Tibial nerve (tissue), 4 donors: ENCODE measurements at regions not wholly inside any gene's neighbourhood (a gene's known extent, or its start where the extent isn't known, plus 50 kb on each side); places are given as distances from the start of the nearest gene placed in this dataset.

ENCODE experiments used
- DNase-seq, 2 donors: peaks; one replicate each; pipeline ENCODE4 v3.0.0-alpha.2; 2019; ENCODE audit warnings: low spot score in 2 of 2
- H3K27ac ChIP-seq, 4 donors: fragments of 200-600 bp; sonication (generic) in 3 of 4; one replicate each; pipeline ENCODE4 v1.5.1; 2017 to 2019; ENCODE audit warnings: mild to moderate bottlenecking in 1 of 4
- H3K27me3 ChIP-seq, 2 donors: fragments of 200-600 bp; sonication (generic) in 1 of 2; one replicate each; pipeline versions ENCODE4 v1.5.1 to v1.6.0; 2017 to 2019
- H3K36me3 ChIP-seq, 3 donors: fragments of 200-600 bp; sonication (generic); one replicate each; pipeline ENCODE4 v1.5.1; 2018 to 2019
- H3K4me1 ChIP-seq, 4 donors: fragments of 200-600 bp; sonication (generic) in 3 of 4; one replicate each; pipeline ENCODE4 v1.5.1; 2017 to 2019
- H3K4me3 ChIP-seq, 4 donors: fragments of 200-600 bp; sonication (generic) in 3 of 4; one replicate each; pipeline ENCODE4 v1.5.1; 2017 to 2019; ENCODE audit warnings: mild to moderate bottlenecking in 1 of 4, moderate library complexity in 1 of 4
- H3K9me3 ChIP-seq, 4 donors: fragments of 200-600 bp; sonication (generic) in 3 of 4; one replicate each; pipeline ENCODE4 v1.5.1; 2017 to 2019
- EP300 ChIP-seq, 2 donors: sonication (generic); formaldehyde crosslinking; IDR thresholded peaks; one replicate each; pipeline ENCODE4 v1.6.1; 2017; ENCODE audit warnings: antibody characterized with exemption in 2 of 2, mild to moderate bottlenecking in 1 of 2
- POLR2A ChIP-seq, 2 donors: fragments of 450-650 bp; IDR thresholded peaks; one replicate each; pipeline ENCODE4 v1.6.1; 2017; ENCODE audit warnings: antibody characterized with exemption in 2 of 2, mild to moderate bottlenecking in 2 of 2, moderate library complexity in 2 of 2
- WGBS, 2 donors: methylation state at CpG; one replicate each; pipeline ENCODE4 v1.1.5; 2018; 5-methylcytosine and 5-hydroxymethylcytosine counted together
- TF ChIP-seq, protein P1 (sequence below), 5 experiments: fragments of 200-600 bp in 3 of 5; fragments of 450-650 bp in 2 of 5; sonication (generic) in 3 of 5; IDR thresholded peaks; one replicate each; pipeline ENCODE4 v1.5.1; 2016 to 2019; ENCODE audit warnings: antibody characterized with exemption in 5 of 5, mild to moderate bottlenecking in 3 of 5, moderate library complexity in 2 of 5

DNA sequence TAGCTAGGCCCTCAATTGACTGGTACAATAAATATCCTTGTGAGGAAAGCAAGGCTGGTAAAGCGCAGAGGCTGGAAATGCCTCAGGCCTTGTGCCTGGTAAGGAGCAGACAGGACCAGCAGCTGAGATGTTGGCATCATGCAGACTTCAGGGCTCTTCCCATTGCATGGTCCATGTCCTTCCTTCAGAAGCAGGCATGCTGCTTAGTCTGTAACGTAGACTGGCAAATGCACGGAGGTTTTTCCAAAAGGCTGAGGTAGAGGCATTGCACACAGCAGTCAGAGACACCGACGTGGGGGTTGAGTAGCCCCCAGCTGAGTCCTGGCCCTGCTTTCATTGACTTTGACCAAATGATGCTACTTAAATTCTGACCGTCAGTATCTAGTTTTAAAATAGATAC lies 87.1 kb downstream of the ADRB2 start:
- TF ChIP-seq, protein P1, sequence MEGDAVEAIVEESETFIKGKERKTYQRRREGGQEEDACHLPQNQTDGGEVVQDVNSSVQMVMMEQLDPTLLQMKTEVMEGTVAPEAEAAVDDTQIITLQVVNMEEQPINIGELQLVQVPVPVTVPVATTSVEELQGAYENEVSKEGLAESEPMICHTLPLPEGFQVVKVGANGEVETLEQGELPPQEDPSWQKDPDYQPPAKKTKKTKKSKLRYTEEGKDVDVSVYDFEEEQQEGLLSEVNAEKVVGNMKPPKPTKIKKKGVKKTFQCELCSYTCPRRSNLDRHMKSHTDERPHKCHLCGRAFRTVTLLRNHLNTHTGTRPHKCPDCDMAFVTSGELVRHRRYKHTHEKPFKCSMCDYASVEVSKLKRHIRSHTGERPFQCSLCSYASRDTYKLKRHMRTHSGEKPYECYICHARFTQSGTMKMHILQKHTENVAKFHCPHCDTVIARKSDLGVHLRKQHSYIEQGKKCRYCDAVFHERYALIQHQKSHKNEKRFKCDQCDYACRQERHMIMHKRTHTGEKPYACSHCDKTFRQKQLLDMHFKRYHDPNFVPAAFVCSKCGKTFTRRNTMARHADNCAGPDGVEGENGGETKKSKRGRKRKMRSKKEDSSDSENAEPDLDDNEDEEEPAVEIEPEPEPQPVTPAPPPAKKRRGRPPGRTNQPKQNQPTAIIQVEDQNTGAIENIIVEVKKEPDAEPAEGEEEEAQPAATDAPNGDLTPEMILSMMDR (IDR thresholded peaks at IDR 0.05), result no peak
- TF ChIP-seq POLR2A (IDR thresholded peaks at IDR 0.05) (no peak), EP300 (IDR thresholded peaks at IDR 0.05) (no peak)
- H3K27ac ChIP-seq, result peak overlapping the region in 2 of 4 donors; percentile 41 to 57
- no peak for DNase-seq
- no peak overlapping the region for H3K4me3 ChIP-seq
- H3K4me1 ChIP-seq, result peaks cover 0 to 41% (median 13%) of the 10 kb centered on the region in 4 donors
- H3K27me3 ChIP-seq, result no peaks in the 10 kb centered on the region
- H3K36me3 ChIP-seq, result no peaks in the 10 kb centered on the region
- no peaks in the 10 kb centered on the region for H3K9me3 ChIP-seq
- 69 to 77% methylated on average over 6 of the region's 6 CpGs for WGBS, 2 donors

DNA sequence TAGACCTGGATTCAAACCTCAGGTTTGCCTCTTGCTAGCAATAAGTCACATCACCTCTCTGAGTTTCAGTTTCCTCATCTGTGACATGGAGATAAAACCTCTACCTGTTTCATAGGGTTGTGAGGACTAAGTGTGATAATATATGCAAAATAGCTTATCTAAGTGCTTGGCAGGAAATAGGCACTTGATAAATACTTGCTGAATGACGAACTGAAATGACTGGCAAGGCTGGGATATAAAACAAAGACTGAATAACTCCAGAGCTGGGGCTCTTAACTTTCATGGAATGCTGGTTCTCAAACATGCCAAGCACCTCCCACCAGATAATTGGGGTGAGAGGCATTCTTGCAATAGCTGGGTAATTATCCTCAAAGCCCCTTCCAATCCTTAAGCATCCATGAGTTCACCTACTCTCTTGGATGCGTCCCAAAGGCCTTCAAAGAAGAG lies 87.6 kb downstream of the ADRB2 start:
- WGBS, 2 donors, result 47% methylated on average over 2 of the region's 2 CpGs
- Histone ChIP-seq H3K4me3 (no peak overlapping the region), H3K36me3 (no peaks in the 10 kb centered on the region), H3K27me3 (no peaks in the 10 kb centered on the region), H3K9me3 (no peaks in the 10 kb centered on the region), H3K4me1 (peaks cover 0 to 36% (median 10%) of the 10 kb centered on the region in 4 donors), H3K27ac (peak overlapping the region in 1 of 4 donors; percentile 41)
- DNase-seq, result no peak
- TF ChIP-seq, protein P1 (IDR thresholded peaks at IDR 0.05), result no peak
- TF ChIP-seq EP300 (IDR thresholded peaks at IDR 0.05) (no peak), POLR2A (IDR thresholded peaks at IDR 0.05) (no peak)

DNA sequence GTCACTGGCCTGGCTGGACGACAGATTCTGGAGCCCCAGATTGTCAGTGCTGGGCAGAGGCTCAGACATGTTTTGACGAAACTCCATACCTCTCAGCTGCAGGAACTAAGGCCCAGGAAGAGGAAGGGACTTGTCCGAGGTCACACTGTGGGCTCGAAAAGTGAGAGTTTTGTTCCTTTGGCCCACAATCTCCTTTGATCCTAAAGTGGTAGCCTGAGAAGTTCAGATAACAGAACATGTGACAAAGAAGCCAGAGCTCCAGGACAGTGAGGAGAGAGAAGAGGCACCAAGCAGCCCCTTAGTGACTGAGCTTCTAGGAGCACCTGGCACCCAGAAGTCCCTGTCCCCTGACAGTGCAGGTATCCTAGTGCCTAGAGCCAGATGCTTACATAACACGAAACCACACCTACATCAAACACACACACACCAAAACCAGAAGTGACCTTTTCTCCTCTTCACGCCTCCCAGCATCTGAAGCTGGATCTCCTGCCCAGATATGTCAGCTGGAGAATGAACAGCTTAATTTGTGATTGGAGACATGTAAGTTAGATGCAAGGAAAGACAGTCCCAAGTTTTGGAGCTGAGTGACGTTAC lies 88.9 kb downstream of the ADRB2 start:
- H3K36me3 ChIP-seq, result no peaks in the 10 kb centered on the region
- no peak for TF ChIP-seq POLR2A (IDR thresholded peaks at IDR 0.05)
- no peak for TF ChIP-seq EP300 (IDR thresholded peaks at IDR 0.05)
- TF ChIP-seq, protein P1 (IDR thresholded peaks at IDR 0.05), result no peak
- no peaks in the 10 kb centered on the region for H3K9me3 ChIP-seq
- no peak for DNase-seq
- H3K27me3 ChIP-seq, result no peaks in the 10 kb centered on the region
- H3K4me3 ChIP-seq, result no peak overlapping the region
- H3K27ac ChIP-seq, result peak overlapping the region in 1 of 4 donors; percentile 25
- peaks cover 0 to 25% (median 5%) of the 10 kb centered on the region in 4 donors for H3K4me1 ChIP-seq
- WGBS, 2 donors, result 72% methylated on average over 7 of the region's 7 CpGs

DNA sequence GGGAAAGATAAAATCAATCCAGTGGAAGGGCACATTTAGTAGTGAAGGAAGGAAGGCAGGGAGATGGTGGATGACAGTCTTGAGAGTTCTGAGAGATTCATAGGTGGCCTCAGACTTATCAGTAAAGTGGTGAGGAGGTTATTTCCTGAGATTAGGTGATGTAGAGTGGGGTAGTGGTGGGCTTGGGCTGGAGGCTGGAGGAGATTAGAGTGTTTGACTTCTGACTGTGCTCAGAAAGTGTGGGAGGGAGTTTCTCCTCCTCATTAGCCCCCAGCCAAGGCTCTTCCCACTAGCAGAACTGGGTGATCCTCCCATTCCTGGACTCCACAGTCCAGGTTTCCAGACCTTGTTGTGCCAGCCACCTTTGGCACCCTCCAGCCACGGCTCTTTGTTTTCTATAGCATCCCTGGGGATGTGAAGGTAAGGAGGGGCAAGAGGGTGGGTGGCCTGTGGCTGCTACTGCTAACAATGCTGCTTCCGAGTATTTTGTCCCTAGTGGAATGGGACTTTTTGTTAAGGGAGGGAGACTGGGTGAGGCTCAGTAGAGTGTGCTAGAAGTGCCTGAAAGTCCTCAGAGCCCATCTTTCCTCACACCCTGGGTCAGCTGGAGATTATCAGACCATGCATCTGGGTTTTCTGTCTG lies 94.4 kb downstream of the ADRB2 start:
- TF ChIP-seq POLR2A (IDR thresholded peaks at IDR 0.05), result no peak
- TF ChIP-seq, protein P1 (IDR thresholded peaks at IDR 0.05), result no peak
- no peak for TF ChIP-seq EP300 (IDR thresholded peaks at IDR 0.05)
- H3K36me3 ChIP-seq, result no peaks in the 10 kb centered on the region
- no peak overlapping the region for H3K4me3 ChIP-seq
- no peak for DNase-seq
- 69 to 70% methylated on average over 2 of the region's 2 CpGs for WGBS, 2 donors
- H3K27me3 ChIP-seq, result no peaks in the 10 kb centered on the region
- H3K4me1 ChIP-seq, result no peaks in the 10 kb centered on the region
- no peaks in the 10 kb centered on the region for H3K9me3 ChIP-seq
- no peak overlapping the region for H3K27ac ChIP-seq

DNA sequence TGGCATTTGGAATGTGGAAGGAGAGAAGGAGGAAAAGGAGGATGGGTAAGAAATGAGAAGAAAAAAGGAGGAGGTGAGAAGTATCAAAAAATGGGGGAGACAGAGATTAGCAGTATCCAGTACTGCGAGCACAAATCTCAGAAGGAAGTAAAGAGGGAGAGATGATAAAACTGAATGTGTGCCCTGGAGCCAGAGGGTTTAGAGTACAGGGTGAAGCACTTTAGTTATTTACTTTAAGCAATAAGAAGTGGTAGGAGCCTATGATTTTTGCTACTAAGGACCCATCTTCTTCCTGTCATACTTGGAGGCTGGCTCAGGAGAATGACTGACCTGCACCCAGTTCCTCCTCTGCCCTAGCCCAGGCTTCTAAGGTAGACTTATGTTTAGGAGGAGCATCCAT lies 94.9 kb downstream of the ADRB2 start:
- Histone ChIP-seq H3K9me3 (no peaks in the 10 kb centered on the region), H3K27me3 (no peaks in the 10 kb centered on the region), H3K4me1 (no peaks in the 10 kb centered on the region), H3K27ac (no peak overlapping the region), H3K36me3 (no peaks in the 10 kb centered on the region), H3K4me3 (no peak overlapping the region)
- TF ChIP-seq POLR2A (IDR thresholded peaks at IDR 0.05) (no peak), EP300 (IDR thresholded peaks at IDR 0.05) (no peak)
- TF ChIP-seq, protein P1 (IDR thresholded peaks at IDR 0.05), result no peak
- 93 to 94% methylated on average over 1 of the region's 1 CpG for WGBS, 2 donors
- no peak for DNase-seq
